Keratinocyte (primary cell): ENCODE measurements at regions not wholly inside any gene's neighbourhood (a gene's known extent, or its start where the extent isn't known, plus 50 kb on each side); places are given as distances from the start of the nearest gene placed in this dataset.

Experiments
- DNase-seq: peaks from one replicate; pipeline ENCODE4 v3.0.0-alpha.2; 2011; ENCODE audit warnings: low read depth, missing footprints, low spot score
- FAIRE-seq: peaks from 2 replicates; lab custom pipeline; 2011; peaks lifted over from hg19 to GRCh38; lab: Jason Lieb, UNC
- H2AFZ ChIP-seq: 2 replicates; pipeline ENCODE4 v1.6.0; 2012; ENCODE audit warnings: low read length, control low read depth, inconsistent platforms; ENCODE audit not compliant: control insufficient read depth
- H3K27ac ChIP-seq: 2 replicates; pipeline ENCODE4 v1.5.1; 2011; ENCODE audit warnings: low read length; ENCODE audit not compliant: control insufficient read depth, insufficient read depth
- H3K27me3 ChIP-seq: 3 replicates; pipeline ENCODE4 v1.6.0; 2011; ENCODE audit warnings: low read length; ENCODE audit not compliant: control insufficient read depth, insufficient read depth; ENCODE audit errors: extremely low read depth
- H3K36me3 ChIP-seq, 2 experiments: 2 replicates in 1 of 2; 3 replicates in 1 of 2; pipeline ENCODE4 v1.5.1; 2011; ENCODE audit warnings: low read length in 2 of 2, mild to moderate bottlenecking in 1 of 2; ENCODE audit not compliant: control insufficient read depth in 2 of 2, insufficient read depth in 2 of 2; ENCODE audit errors: extremely low read depth in 1 of 2
- H3K4me1 ChIP-seq: 3 replicates; pipeline ENCODE4 v1.5.1; 2011; ENCODE audit warnings: low read length; ENCODE audit not compliant: control insufficient read depth, insufficient read depth; ENCODE audit errors: extremely low read depth
- H3K4me2 ChIP-seq: 3 replicates; pipeline ENCODE4 v1.6.0; 2011; ENCODE audit warnings: low read depth, low read length; ENCODE audit not compliant: control insufficient read depth, insufficient read depth; ENCODE audit errors: extremely low read depth
- H3K4me3 ChIP-seq, 3 experiments: fragments of 200-600 bp in 1 of 3; sonication (generic) in 1 of 3; 2 replicates in 2 of 3; 3 replicates in 1 of 3; pipeline ENCODE4 v1.5.1; 2011 to 2016; ENCODE audit warnings: low read length in 3 of 3, mild to moderate bottlenecking in 3 of 3, control low read depth in 2 of 3, inconsistent platforms in 1 of 3, low read depth in 1 of 3, mixed read lengths in 1 of 3, mixed run types in 1 of 3, moderate library complexity in 1 of 3; ENCODE audit not compliant: control insufficient read depth in 2 of 3, insufficient read depth in 2 of 3; ENCODE audit errors: extremely low read depth in 1 of 3
- H3K79me2 ChIP-seq: 2 replicates; pipeline ENCODE4 v1.6.0; 2012; ENCODE audit warnings: low read length; ENCODE audit not compliant: control insufficient read depth, insufficient read depth
- H3K9ac ChIP-seq: 3 replicates; pipeline ENCODE4 v1.6.0; 2011; ENCODE audit warnings: low read length; ENCODE audit not compliant: control insufficient read depth, insufficient read depth; ENCODE audit errors: extremely low read depth
- H3K9me1 ChIP-seq: 3 replicates; pipeline ENCODE4 v1.6.0; 2011; ENCODE audit warnings: low read length; ENCODE audit not compliant: control insufficient read depth, insufficient read depth; ENCODE audit errors: extremely low read depth
- H3K9me3 ChIP-seq: 2 replicates; pipeline ENCODE4 v1.5.1; 2012; ENCODE audit warnings: low read depth, low read length; ENCODE audit not compliant: control insufficient read depth
- H4K20me1 ChIP-seq: 3 replicates; pipeline ENCODE4 v1.6.0; 2011; ENCODE audit warnings: low read length; ENCODE audit not compliant: control insufficient read depth, insufficient read depth; ENCODE audit errors: extremely low read depth
- EZH2 ChIP-seq: IDR thresholded peaks from one replicate; pipeline ENCODE4 v1.6.1; 2012; ENCODE audit warnings: inconsistent platforms, mild to moderate bottlenecking, low read length, moderate library complexity
- dilution Hi-C: fragments of 300-500 bp; cut with MboI; formaldehyde crosslinking; loops from one replicate; pipeline ENCODE4 v1.7.0; 2020; ENCODE audit warnings: low sequenced_read_pairs; ENCODE audit not compliant: extremely low pct_ligation_motif_present
- TF ChIP-seq, protein P1 (sequence below), 3 experiments: IDR thresholded peaks in 1 of 3; conservative IDR thresholded peaks in 1 of 3; optimal IDR thresholded peaks in 1 of 3; 2 replicates in 2 of 3; 3 replicates in 1 of 3; pipeline versions ENCODE3 to v1.5.1; 2011; ENCODE audit warnings: low read length in 3 of 3, mild to moderate bottlenecking in 3 of 3, moderate library complexity in 2 of 3, control low read depth in 1 of 3, inconsistent platforms in 1 of 3; ENCODE audit not compliant: insufficient read depth in 2 of 3; ENCODE audit errors: extremely low read depth in 1 of 3

DNA sequence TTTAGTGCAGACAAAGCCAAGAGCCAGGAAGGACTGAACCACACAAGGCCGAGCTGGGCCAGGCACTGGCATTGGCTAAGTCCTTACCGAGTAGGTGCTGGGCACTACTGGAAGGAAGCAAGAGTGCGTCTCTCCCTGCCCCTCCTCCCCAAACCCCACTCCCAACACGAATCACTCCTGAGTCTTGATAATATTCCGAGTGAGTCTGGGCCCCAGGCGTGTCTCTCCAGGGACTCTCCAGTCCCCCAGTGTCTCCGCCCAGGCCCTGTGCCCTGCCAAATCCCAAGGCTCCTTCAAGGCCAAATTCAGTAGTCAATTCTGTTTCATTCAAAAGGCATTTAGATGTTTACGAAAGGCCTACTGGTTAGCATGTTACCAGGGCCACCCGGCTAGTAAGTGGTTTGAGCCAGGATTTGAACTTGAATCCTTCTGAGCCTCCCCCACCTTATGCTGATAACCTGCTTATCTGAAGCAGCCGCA, 82.8 kb downstream of the GLI2 start:
- H3K9me1 ChIP-seq: no peaks in the 10 kb centered on the region
- peaks cover 2% of the 10 kb centered on the region for H3K27me3 ChIP-seq
- dilution Hi-C loops: no loop called here
- no peaks in the 10 kb centered on the region for H3K36me3 ChIP-seq
- no peak overlapping the region for H3K27ac ChIP-seq
- TF ChIP-seq EZH2: no peak
- TF ChIP-seq, protein P1, sequence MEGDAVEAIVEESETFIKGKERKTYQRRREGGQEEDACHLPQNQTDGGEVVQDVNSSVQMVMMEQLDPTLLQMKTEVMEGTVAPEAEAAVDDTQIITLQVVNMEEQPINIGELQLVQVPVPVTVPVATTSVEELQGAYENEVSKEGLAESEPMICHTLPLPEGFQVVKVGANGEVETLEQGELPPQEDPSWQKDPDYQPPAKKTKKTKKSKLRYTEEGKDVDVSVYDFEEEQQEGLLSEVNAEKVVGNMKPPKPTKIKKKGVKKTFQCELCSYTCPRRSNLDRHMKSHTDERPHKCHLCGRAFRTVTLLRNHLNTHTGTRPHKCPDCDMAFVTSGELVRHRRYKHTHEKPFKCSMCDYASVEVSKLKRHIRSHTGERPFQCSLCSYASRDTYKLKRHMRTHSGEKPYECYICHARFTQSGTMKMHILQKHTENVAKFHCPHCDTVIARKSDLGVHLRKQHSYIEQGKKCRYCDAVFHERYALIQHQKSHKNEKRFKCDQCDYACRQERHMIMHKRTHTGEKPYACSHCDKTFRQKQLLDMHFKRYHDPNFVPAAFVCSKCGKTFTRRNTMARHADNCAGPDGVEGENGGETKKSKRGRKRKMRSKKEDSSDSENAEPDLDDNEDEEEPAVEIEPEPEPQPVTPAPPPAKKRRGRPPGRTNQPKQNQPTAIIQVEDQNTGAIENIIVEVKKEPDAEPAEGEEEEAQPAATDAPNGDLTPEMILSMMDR (optimal IDR thresholded peaks at IDR 0.05 in 1 of 3, IDR thresholded peaks at IDR 0.05 in 1 of 3, conservative IDR thresholded peaks at IDR 0.05 in 1 of 3; ENCODE audit: extremely low read depth in 1 of 3, insufficient read depth in 2 of 3, low read length in 3 of 3): no peak
- DNase-seq (no peak), FAIRE-seq (no peak)
- no peak overlapping the region for H3K4me2 ChIP-seq
- no peak overlapping the region for H3K9ac ChIP-seq
- H4K20me1 ChIP-seq: no peaks in the 10 kb centered on the region
- H3K9me3 ChIP-seq: no peaks in the 10 kb centered on the region
- no peak overlapping the region for H3K4me3 ChIP-seq
- H2AFZ ChIP-seq: no peak overlapping the region
- H3K79me2 ChIP-seq: no peaks in the 10 kb centered on the region
- H3K4me1 ChIP-seq: no peaks in the 10 kb centered on the region

- no peak for DNase-seq
These were observed 84.1 kb downstream of the GLI2 start for GRCh38 chr2:120819720-120820210.

More at GRCh38 chr2:120819720-120820210, 84.1 kb downstream of the GLI2 start:
- no peaks in the 10 kb centered on the region for H3K27me3 ChIP-seq
- no peaks in the 10 kb centered on the region for H4K20me1 ChIP-seq
- H2AFZ ChIP-seq: no peak overlapping the region
- no peaks in the 10 kb centered on the region for H3K79me2 ChIP-seq
- H3K27ac ChIP-seq: no peak overlapping the region
- H3K4me3 ChIP-seq: no peak overlapping the region
- H3K4me2 ChIP-seq: no peak overlapping the region
- H3K4me1 ChIP-seq: no peaks in the 10 kb centered on the region
- no peak for FAIRE-seq
- TF ChIP-seq EZH2: no peak
- TF ChIP-seq, protein P1 (optimal IDR thresholded peaks at IDR 0.05 in 1 of 3, IDR thresholded peaks at IDR 0.05 in 1 of 3, conservative IDR thresholded peaks at IDR 0.05 in 1 of 3; ENCODE audit: extremely low read depth in 1 of 3, insufficient read depth in 2 of 3, low read length in 3 of 3): no peak
- no peaks in the 10 kb centered on the region for H3K9me3 ChIP-seq
- no peaks in the 10 kb centered on the region for H3K36me3 ChIP-seq
- H3K9ac ChIP-seq: no peak overlapping the region
- H3K9me1 ChIP-seq: no peaks in the 10 kb centered on the region
- dilution Hi-C loops: no loop called here
